ENCODE measurements at regions not wholly inside any gene's neighbourhood (a gene's known extent, or its start where the extent isn't known, plus 50 kb on each side); places are given as distances from the start of the nearest gene placed in this dataset.

DNA sequence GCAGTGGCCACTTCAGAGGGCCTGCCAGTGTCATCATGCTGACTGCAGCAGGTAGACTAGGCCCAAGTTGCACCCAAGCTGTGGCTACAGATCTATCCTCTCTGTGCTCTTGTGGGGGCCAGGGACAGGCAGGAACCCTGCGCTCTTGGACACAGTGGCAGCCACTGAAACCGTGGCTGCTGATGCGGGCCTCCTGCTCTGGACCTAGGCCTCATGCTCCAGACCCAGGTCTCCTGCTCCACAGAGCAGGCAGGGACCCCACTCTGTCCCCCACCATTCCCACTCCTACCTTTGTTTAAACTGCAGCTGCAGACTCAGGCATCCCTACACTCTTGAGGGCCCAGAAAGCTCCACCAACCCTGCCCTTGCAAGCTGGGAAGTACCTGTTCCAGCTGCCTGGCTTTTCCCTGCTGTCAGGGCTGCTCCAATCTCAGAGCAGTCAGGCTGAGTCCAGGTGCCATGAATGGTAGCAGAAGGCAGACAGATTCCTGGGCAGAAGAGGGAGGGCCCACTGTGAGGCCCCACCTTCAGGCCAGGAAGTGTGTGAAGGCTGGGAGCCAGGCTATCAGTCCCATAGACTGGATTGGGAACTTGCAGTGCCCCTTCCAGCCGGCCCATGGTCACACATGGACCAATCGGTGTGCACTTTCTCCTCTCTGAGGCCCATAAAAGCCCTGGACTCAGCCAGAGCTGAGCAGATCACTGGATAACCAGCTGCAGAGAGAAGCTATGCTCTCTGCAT, 634.0 kb upstream of the SEMA3D start:
- Histone ChIP-seq H3K27me3 (ENCODE audit: control insufficient read depth in 4 of 4, insufficient read depth in 4 of 4, low read length in 3 of 4) (no peaks in the 10 kb centered on the region), H3K9ac (ENCODE audit: low read depth in 1 of 2, low read length in 2 of 2) (no peak overlapping the region), H3K4me1 (ENCODE audit: control insufficient read depth in 4 of 4, insufficient read depth in 4 of 4, low read length in 3 of 4) (no peaks in the 10 kb centered on the region), H3K9me3 (ENCODE audit: control insufficient read depth in 4 of 4, low read length in 3 of 4) (peaks cover 0 to 3% (median 0%) of the 10 kb centered on the region in 4 donors), H3K27ac (ENCODE audit: low read depth in 1 of 2, low read length in 2 of 2) (no peak overlapping the region), H3K4me3 (ENCODE audit: low read depth in 1 of 3, low read length in 3 of 3) (no peak overlapping the region), H3K36me3 (ENCODE audit: control insufficient read depth in 4 of 4, insufficient read depth in 3 of 4, low read depth in 1 of 4, low read length in 3 of 4) (no peaks in the 10 kb centered on the region)
- WGBS: 94% methylated on average over 5 of the region's 5 CpGs
- TF ChIP-seq, protein P1, sequence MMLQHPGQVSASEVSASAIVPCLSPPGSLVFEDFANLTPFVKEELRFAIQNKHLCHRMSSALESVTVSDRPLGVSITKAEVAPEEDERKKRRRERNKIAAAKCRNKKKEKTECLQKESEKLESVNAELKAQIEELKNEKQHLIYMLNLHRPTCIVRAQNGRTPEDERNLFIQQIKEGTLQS (IDR thresholded peaks at IDR 0.05): no peak
- TF ChIP-seq JUND (IDR thresholded peaks at IDR 0.05) (no peak), TAF1 (conservative IDR thresholded peaks at IDR 0.05) (no peak), RAD21 (IDR thresholded peaks at IDR 0.05) (no peak), SP1 (IDR thresholded peaks at IDR 0.05) (no peak), RXRA (IDR thresholded peaks at IDR 0.05) (no peak), MAX (IDR thresholded peaks at IDR 0.05) (no peak), EGR1 (IDR thresholded peaks at IDR 0.05; ENCODE audit: low read depth in 2 of 2) (no peak), ZBTB33 (IDR thresholded peaks at IDR 0.05) (no peak), CTCF (IDR thresholded peaks at IDR 0.05; ENCODE audit: low read depth, low read length, missing input control) (no peak), FOXA1 (IDR thresholded peaks at IDR 0.05) (no peak), YY1 (IDR thresholded peaks at IDR 0.05) (no peak), NR2F2 (IDR thresholded peaks at IDR 0.05) (no peak), HNF4A (conservative IDR thresholded peaks at IDR 0.05) (no peak), HNF4G (IDR thresholded peaks at IDR 0.05) (no peak), FOXA2 (IDR thresholded peaks at IDR 0.05) (no peak), GABPA (IDR thresholded peaks at IDR 0.05 in 1 of 2, conservative IDR thresholded peaks at IDR 0.05 in 1 of 2) (no peak)
- TF ChIP-seq, protein P2, sequence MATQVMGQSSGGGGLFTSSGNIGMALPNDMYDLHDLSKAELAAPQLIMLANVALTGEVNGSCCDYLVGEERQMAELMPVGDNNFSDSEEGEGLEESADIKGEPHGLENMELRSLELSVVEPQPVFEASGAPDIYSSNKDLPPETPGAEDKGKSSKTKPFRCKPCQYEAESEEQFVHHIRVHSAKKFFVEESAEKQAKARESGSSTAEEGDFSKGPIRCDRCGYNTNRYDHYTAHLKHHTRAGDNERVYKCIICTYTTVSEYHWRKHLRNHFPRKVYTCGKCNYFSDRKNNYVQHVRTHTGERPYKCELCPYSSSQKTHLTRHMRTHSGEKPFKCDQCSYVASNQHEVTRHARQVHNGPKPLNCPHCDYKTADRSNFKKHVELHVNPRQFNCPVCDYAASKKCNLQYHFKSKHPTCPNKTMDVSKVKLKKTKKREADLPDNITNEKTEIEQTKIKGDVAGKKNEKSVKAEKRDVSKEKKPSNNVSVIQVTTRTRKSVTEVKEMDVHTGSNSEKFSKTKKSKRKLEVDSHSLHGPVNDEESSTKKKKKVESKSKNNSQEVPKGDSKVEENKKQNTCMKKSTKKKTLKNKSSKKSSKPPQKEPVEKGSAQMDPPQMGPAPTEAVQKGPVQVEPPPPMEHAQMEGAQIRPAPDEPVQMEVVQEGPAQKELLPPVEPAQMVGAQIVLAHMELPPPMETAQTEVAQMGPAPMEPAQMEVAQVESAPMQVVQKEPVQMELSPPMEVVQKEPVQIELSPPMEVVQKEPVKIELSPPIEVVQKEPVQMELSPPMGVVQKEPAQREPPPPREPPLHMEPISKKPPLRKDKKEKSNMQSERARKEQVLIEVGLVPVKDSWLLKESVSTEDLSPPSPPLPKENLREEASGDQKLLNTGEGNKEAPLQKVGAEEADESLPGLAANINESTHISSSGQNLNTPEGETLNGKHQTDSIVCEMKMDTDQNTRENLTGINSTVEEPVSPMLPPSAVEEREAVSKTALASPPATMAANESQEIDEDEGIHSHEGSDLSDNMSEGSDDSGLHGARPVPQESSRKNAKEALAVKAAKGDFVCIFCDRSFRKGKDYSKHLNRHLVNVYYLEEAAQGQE (IDR thresholded peaks at IDR 0.05): no peak
- no peak for DNase-seq (ENCODE audit: low spot score)

Data from liver (tissue), 8 donors.